ENCODE measurements at regions not wholly inside any gene's neighbourhood (a gene's known extent, or its start where the extent isn't known, plus 50 kb on each side); places are given as distances from the start of the nearest gene placed in this dataset.

- intact Hi-C loops (cut with micrococcal nuclease; ENCODE audit: unreplicated experiment), result no loop called here
- DNase-seq (ENCODE audit: low read depth, low spot score) (no peak), FAIRE-seq (no peak), ATAC-seq (no peak)
- H3K4me3 ChIP-seq, result no peak overlapping the region
- no peaks in the 10 kb centered on the region for H3K36me3 ChIP-seq (ENCODE audit: control insufficient read depth in 2 of 2, insufficient read depth in 2 of 2, low read length in 1 of 2)
- POLR2A ChIA-PET, result no interaction called here
- no peak overlapping the region for H3K27ac ChIP-seq (ENCODE audit: control insufficient read depth, insufficient read depth)
- no peaks in the 10 kb centered on the region for H3K79me2 ChIP-seq (ENCODE audit: control insufficient read depth, insufficient read depth, low read length)
- CTCF ChIA-PET, result no interaction called here
- TF ChIP-seq ZSCAN29 (IDR thresholded peaks at IDR 0.05) (no peak), BRCA1 (IDR thresholded peaks at IDR 0.05; ENCODE audit: low read depth, low read length) (no peak), BCL11A (IDR thresholded peaks at IDR 0.05; ENCODE audit: low read depth, low read length) (no peak), PRDM15 (CRISPR knock-in tag; IDR thresholded peaks at IDR 0.05) (no peak), RELB (IDR thresholded peaks at IDR 0.05; ENCODE audit: low read depth) (no peak), STAT1 (conservative IDR thresholded peaks at IDR 0.05) (no peak), ETV6 (conservative IDR thresholded peaks at IDR 0.05 in 1 of 2, IDR thresholded peaks at IDR 0.05 in 1 of 2; ENCODE audit: borderline replicate concordance in 1 of 2, low read depth in 1 of 2) (no peak), SRF (IDR thresholded peaks at IDR 0.05; ENCODE audit: low read depth in 2 of 2, low read length in 2 of 2) (no peak), USF1 (IDR thresholded peaks at IDR 0.05; ENCODE audit: borderline replicate concordance, extremely low read length, insufficient read depth, low read depth, low read length) (no peak), ELK1 (IDR thresholded peaks at IDR 0.05; ENCODE audit: low read depth, low read length) (no peak), HCFC1 (IDR thresholded peaks at IDR 0.05; ENCODE audit: low read length) (no peak), SUPT20H (IDR thresholded peaks at IDR 0.05; ENCODE audit: borderline replicate concordance, control insufficient read depth, low read depth, low read length) (no peak), NFIC (IDR thresholded peaks at IDR 0.05; ENCODE audit: low read depth, low read length) (no peak), RELA (IDR thresholded peaks at IDR 0.05; ENCODE audit: borderline replicate concordance, partially characterized antibody) (no peak), CREM (IDR thresholded peaks at IDR 0.05; ENCODE audit: low read depth) (no peak), NR2C2 (IDR thresholded peaks at IDR 0.05; ENCODE audit: borderline replicate concordance, control insufficient read depth, insufficient read length, low read depth) (no peak), NBN (IDR thresholded peaks at IDR 0.05) (no peak)
- no peak overlapping the region for H3K9ac ChIP-seq (ENCODE audit: control insufficient read depth, insufficient read depth, low read length)
- SMC1A ChIA-PET (ENCODE audit: uncharacterized antibody, unreplicated experiment), result no interaction called here
- H3K27me3 ChIP-seq (replicated peaks in 1 of 2; ENCODE audit: control insufficient read depth in 2 of 2, insufficient read depth in 2 of 2, low read length in 1 of 2), result no peaks in the 10 kb centered on the region
- in situ Hi-C loops (cut with MboI), result no loop called here
- H3K9me3 ChIP-seq (replicated peaks; ENCODE audit: control insufficient read depth, insufficient read depth, low read length), result no peaks in the 10 kb centered on the region
- RAD21 ChIA-PET (ENCODE audit: unreplicated experiment), result no interaction called here
- H3K4me1 ChIP-seq (ENCODE audit: control insufficient read depth, insufficient read depth, low read length), result no peaks in the 10 kb centered on the region
- 2% methylated on average over 3 of the region's 3 CpGs for WGBS (ENCODE audit: insufficient coverage, insufficient replicate concordance, low lambda C conversion rate, missing lambda C conversion rate)
- H4K20me1 ChIP-seq (ENCODE audit: control insufficient read depth, insufficient read depth), result no peaks in the 10 kb centered on the region
- H3K4me2 ChIP-seq (ENCODE audit: control insufficient read depth, insufficient read depth), result no peak overlapping the region
- no peak overlapping the region for H2AFZ ChIP-seq (ENCODE audit: control insufficient read depth, low read depth, low read length)
- no TSS peak for BruUV-seq (replicated peaks)
Measured at GRCh38 chr14:87170179-87170578, 822.8 kb downstream of the GALC start.
